ENCODE measurements at regions not wholly inside any gene's neighbourhood (a gene's known extent, or its start where the extent isn't known, plus 50 kb on each side); places are given as distances from the start of the nearest gene placed in this dataset.

- H3K4me3 ChIP-seq = no peak overlapping the region
- no peak for ATAC-seq (replicated peaks in 6 of 8)
- in situ Hi-C loops (cut with MboI; ENCODE audit: low pct_unique_long_range_greater_than_20kb in 2 of 9, low sequenced_read_pairs in 9 of 9, unreplicated experiment in 9 of 9) = no loop called here
- no peak overlapping the region for H3K27ac ChIP-seq
- H3K4me1 ChIP-seq (replicated peaks in 1 of 2) = no peaks in the 10 kb centered on the region
- WGBS, 10 experiments = 0 to 83% (median 67%) methylated on average over 1 to 15 of the region's 15 CpGs; no CpG with 5 or more reads in 1 of the 10 experiments
Observed at GRCh38 chr1:5254131-5254725, 599.8 kb downstream of the AJAP1 start.

GRCh38 chr1:5253036-5253435, 598.6 kb downstream of the AJAP1 start:
- no peak overlapping the region for H3K4me3 ChIP-seq
- in situ Hi-C loops (cut with MboI; ENCODE audit: low pct_unique_long_range_greater_than_20kb in 2 of 9, low sequenced_read_pairs in 9 of 9, unreplicated experiment in 9 of 9) = no loop called here
- WGBS, 10 experiments = 0 to 100% (median 60%) methylated on average over 1 to 5 of the region's 5 CpGs
- no peak overlapping the region for H3K27ac ChIP-seq
- H3K4me1 ChIP-seq (replicated peaks in 1 of 2) = no peaks in the 10 kb centered on the region
- no peak for ATAC-seq (replicated peaks in 6 of 8)

- Histone ChIP-seq H3K4me3 (no peak overlapping the region), H3K4me1 (replicated peaks in 1 of 2) (no peaks in the 10 kb centered on the region), H3K27ac (no peak overlapping the region)
- WGBS, 10 experiments = 0 to 67% (median 30%) methylated on average over 1 to 2 of the region's 2 CpGs; no CpG with 5 or more reads in 4 of the 10 experiments
- in situ Hi-C loops (cut with MboI; ENCODE audit: low pct_unique_long_range_greater_than_20kb in 2 of 9, low sequenced_read_pairs in 9 of 9, unreplicated experiment in 9 of 9) = no loop called here
- no peak for ATAC-seq (replicated peaks in 6 of 8)
Observed at GRCh38 chr1:5250336-5250735, 595.9 kb downstream of the AJAP1 start.

- Histone ChIP-seq H3K4me1 (replicated peaks in 1 of 2) (no peaks in the 10 kb centered on the region), H3K27ac (no peak overlapping the region), H3K4me3 (no peak overlapping the region)
- in situ Hi-C loops (cut with MboI; ENCODE audit: low pct_unique_long_range_greater_than_20kb in 2 of 9, low sequenced_read_pairs in 9 of 9, unreplicated experiment in 9 of 9) = no loop called here
- WGBS, 10 experiments = 0 to 70% (median 24%) methylated on average over 1 to 5 of the region's 5 CpGs; no CpG with 5 or more reads in 2 of the 10 experiments
- no peak for ATAC-seq (replicated peaks in 6 of 8)
Observed at GRCh38 chr1:5245348-5245747, 590.9 kb downstream of the AJAP1 start.

- no peaks in the 10 kb centered on the region for H3K4me1 ChIP-seq (replicated peaks in 1 of 2)
- in situ Hi-C loops (cut with MboI; ENCODE audit: low pct_unique_long_range_greater_than_20kb in 2 of 9, low sequenced_read_pairs in 9 of 9, unreplicated experiment in 9 of 9) = no loop called here
- 36 to 100% (median 59%) methylated on average over 1 to 13 of the region's 13 CpGs; no CpG with 5 or more reads in 4 of the 10 experiments for WGBS, 10 experiments
- no peak for ATAC-seq (replicated peaks in 6 of 8)
- no peak overlapping the region for H3K4me3 ChIP-seq
- H3K27ac ChIP-seq = no peak overlapping the region
Observed at GRCh38 chr1:5244631-5245285, 590.3 kb downstream of the AJAP1 start.

GRCh38 chr1:5242850-5243249, 588.4 kb downstream of the AJAP1 start:
- no peak overlapping the region for H3K4me3 ChIP-seq
- 0 to 61% (median 39%) methylated on average over 1 to 4 of the region's 5 CpGs; no CpG with 5 or more reads in 2 of the 10 experiments for WGBS, 10 experiments
- in situ Hi-C loops (cut with MboI; ENCODE audit: low pct_unique_long_range_greater_than_20kb in 2 of 9, low sequenced_read_pairs in 9 of 9, unreplicated experiment in 9 of 9) = no loop called here
- H3K27ac ChIP-seq = no peak overlapping the region
- no peaks in the 10 kb centered on the region for H3K4me1 ChIP-seq (replicated peaks in 1 of 2)
- no peak for ATAC-seq (replicated peaks in 6 of 8)

- no peak for ATAC-seq (replicated peaks in 6 of 8)
- in situ Hi-C loops (cut with MboI; ENCODE audit: low pct_unique_long_range_greater_than_20kb in 2 of 9, low sequenced_read_pairs in 9 of 9, unreplicated experiment in 9 of 9) = no loop called here
- no peaks in the 10 kb centered on the region for H3K4me1 ChIP-seq (replicated peaks in 1 of 2)
- no peak overlapping the region for H3K27ac ChIP-seq
- H3K4me3 ChIP-seq = no peak overlapping the region
- 0 to 67% (median 31%) methylated on average over 2 to 4 of the region's 5 CpGs; no CpG with 5 or more reads in 2 of the 10 experiments for WGBS, 10 experiments
Observed at GRCh38 chr1:5239911-5240310, 585.5 kb downstream of the AJAP1 start.

GRCh38 chr1:5238351-5239130, 584.1 kb downstream of the AJAP1 start:
- ATAC-seq (replicated peaks in 6 of 8) = no peak
- in situ Hi-C loops (cut with MboI; ENCODE audit: low pct_unique_long_range_greater_than_20kb in 2 of 9, low sequenced_read_pairs in 9 of 9, unreplicated experiment in 9 of 9) = no loop called here
- WGBS, 10 experiments = 6 to 83% (median 62%) methylated on average over 2 to 18 of the region's 19 CpGs
- H3K4me1 ChIP-seq (replicated peaks in 1 of 2) = no peaks in the 10 kb centered on the region
- no peak overlapping the region for H3K4me3 ChIP-seq
- no peak overlapping the region for H3K27ac ChIP-seq

- in situ Hi-C loops (cut with MboI; ENCODE audit: low pct_unique_long_range_greater_than_20kb in 2 of 9, low sequenced_read_pairs in 9 of 9, unreplicated experiment in 9 of 9) = no loop called here
- Histone ChIP-seq H3K4me3 (no peak overlapping the region), H3K27ac (no peak overlapping the region), H3K4me1 (replicated peaks in 1 of 2) (no peaks in the 10 kb centered on the region)
- ATAC-seq (replicated peaks in 6 of 8) = no peak
- WGBS, 10 experiments = 0 to 81% (median 48%) methylated on average over 1 to 6 of the region's 6 CpGs; no CpG with 5 or more reads in 2 of the 10 experiments
Observed at GRCh38 chr1:5235355-5235899, 581.0 kb downstream of the AJAP1 start.

- ATAC-seq (replicated peaks in 6 of 8) = no peak
- no peaks in the 10 kb centered on the region for H3K4me1 ChIP-seq (replicated peaks in 1 of 2)
- 0 to 100% (median 65%) methylated on average over 1 of the region's 1 CpG for WGBS, 10 experiments
- H3K4me3 ChIP-seq = no peak overlapping the region
- in situ Hi-C loops (cut with MboI; ENCODE audit: low pct_unique_long_range_greater_than_20kb in 2 of 9, low sequenced_read_pairs in 9 of 9, unreplicated experiment in 9 of 9) = no loop called here
- no peak overlapping the region for H3K27ac ChIP-seq
Observed at GRCh38 chr1:5232537-5232936, 578.1 kb downstream of the AJAP1 start.

GRCh38 chr1:5231541-5232315, 577.3 kb downstream of the AJAP1 start:
- Histone ChIP-seq H3K4me3 (no peak overlapping the region), H3K4me1 (replicated peaks in 1 of 2) (no peaks in the 10 kb centered on the region), H3K27ac (no peak overlapping the region)
- in situ Hi-C loops (cut with MboI; ENCODE audit: low pct_unique_long_range_greater_than_20kb in 2 of 9, low sequenced_read_pairs in 9 of 9, unreplicated experiment in 9 of 9) = no loop called here
- ATAC-seq (replicated peaks in 6 of 8) = no peak
- 0 to 49% (median 15%) methylated on average over 1 to 2 of the region's 2 CpGs; no CpG with 5 or more reads in 2 of the 10 experiments for WGBS, 10 experiments

- no peak for ATAC-seq (replicated peaks in 6 of 8)
- no peak overlapping the region for H3K4me3 ChIP-seq
- 0 to 87% (median 53%) methylated on average over 4 to 8 of the region's 8 CpGs for WGBS, 10 experiments
- no peaks in the 10 kb centered on the region for H3K4me1 ChIP-seq (replicated peaks in 1 of 2)
- H3K27ac ChIP-seq = no peak overlapping the region
- in situ Hi-C loops (cut with MboI; ENCODE audit: low pct_unique_long_range_greater_than_20kb in 2 of 9, low sequenced_read_pairs in 9 of 9, unreplicated experiment in 9 of 9) = no loop called here
Observed at GRCh38 chr1:5227114-5227513, 572.7 kb downstream of the AJAP1 start.
